GM19467 (cell line): ENCODE measurements at regions not wholly inside any gene's neighbourhood (a gene's known extent, or its start where the extent isn't known, plus 50 kb on each side); places are given as distances from the start of the nearest gene placed in this dataset.
"Not testable (repeated sequence)": the region's sequence is repeated elsewhere in the genome, so short reads cannot be mapped to it uniquely, and the experiment has no call there.

Experiments
- ATAC-seq: cut with Tn5 transposase; IDR thresholded peaks from one replicate; pipeline ENCODE4 v1.9.1; 2021; ENCODE audit warnings: mild to moderate bottlenecking, moderate library complexity; ENCODE audit not compliant: unreplicated experiment

- ATAC-seq, result no peak
Measured at GRCh38 chr20:56765172-56766073, 136.3 kb downstream of the TFAP2C start.

DNA sequence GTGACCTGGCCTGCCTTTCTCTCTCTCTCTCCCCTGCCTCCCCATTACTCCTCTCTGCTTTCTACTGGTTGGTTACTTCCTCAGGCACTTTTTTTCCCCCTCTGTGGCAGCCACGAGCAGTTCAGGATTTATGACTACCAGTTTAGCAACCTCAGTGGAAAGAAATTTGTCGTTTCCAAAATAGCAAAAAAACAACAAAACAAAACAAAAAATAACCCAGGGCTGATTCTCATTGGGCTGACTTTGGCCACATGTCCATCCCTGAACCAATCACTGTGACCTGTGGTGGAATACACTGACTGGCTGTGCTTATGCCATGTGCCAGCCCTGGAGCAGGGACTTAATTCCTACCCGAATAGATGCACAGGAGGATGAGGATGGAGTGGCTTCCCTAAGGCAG, 137.4 kb downstream of the TFAP2C start:
- ATAC-seq, result no peak

- ATAC-seq, result no peak
Measured at GRCh38 chr20:56769921-56770600, 141.0 kb downstream of the TFAP2C start.

DNA sequence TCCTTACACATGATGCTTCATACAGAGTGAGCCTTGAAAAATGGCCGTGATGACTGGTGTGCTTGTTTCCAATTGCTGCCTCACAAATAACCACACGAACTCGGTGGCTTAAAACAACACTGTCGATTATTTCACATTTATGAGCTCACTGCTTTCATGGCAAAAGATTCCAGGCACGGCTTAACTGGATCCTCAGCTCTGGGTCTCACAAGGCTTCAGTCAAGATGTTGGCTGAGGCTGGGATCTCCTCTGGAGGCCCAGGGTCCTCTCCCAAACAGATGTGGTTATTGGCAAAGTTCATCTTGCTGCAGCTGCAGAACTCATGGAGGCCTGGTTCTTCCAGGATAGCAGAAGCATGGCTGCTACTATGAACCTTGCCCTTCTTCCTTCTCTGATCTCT, 144.6 kb downstream of the TFAP2C start:
- ATAC-seq, result no peak

DNA sequence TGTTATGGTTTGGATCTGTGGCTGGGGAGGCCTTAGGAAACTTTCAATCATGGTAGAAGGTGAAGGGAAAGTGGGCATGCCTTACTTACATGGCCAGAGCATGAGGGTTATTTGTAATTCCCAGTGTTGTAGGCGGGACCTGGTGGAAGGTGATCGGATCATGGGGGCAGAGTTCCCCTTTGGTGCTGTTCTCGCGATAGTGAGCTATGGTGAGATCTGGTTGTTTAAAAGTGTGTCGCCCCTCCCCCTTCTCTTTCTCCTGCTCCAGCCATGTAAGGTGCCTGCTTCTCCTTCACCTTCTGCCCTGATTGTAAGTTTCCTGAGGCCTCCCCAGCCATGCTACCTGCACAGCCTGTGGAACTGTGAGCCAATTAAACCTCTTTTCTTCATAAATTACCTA, 145.8 kb downstream of the TFAP2C start:
- no peak for ATAC-seq

- ATAC-seq, result no peak
Measured at GRCh38 chr20:56776345-56776744, 147.2 kb downstream of the TFAP2C start.

DNA sequence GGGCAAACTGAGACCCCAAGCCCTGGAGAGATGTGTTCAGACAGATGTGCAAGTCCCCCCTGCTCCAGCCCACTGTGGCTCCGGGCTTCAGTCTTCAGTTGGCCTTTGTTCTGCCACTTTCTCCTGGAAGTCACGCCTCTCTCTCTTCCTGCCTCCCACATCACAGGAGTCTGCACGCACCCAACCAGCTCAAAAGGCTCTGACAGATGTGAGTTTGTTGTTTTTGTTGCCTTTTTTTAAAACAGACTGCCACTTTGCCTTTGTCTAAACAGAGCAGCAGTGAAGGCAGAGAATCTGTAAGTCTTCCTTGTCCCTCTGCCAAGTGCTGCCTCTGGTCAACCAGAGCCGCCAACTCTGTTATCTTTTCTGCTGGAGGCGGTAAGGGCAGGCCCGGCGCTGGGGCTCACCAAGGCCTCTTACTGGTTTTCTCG, 149.7 kb downstream of the TFAP2C start:
- no peak for ATAC-seq

GRCh38 chr20:56779452-56780143, 150.5 kb downstream of the TFAP2C start:
- ATAC-seq, result no peak

- no peak for ATAC-seq
Measured at GRCh38 chr20:56780266-56780665, 151.2 kb downstream of the TFAP2C start.

DNA sequence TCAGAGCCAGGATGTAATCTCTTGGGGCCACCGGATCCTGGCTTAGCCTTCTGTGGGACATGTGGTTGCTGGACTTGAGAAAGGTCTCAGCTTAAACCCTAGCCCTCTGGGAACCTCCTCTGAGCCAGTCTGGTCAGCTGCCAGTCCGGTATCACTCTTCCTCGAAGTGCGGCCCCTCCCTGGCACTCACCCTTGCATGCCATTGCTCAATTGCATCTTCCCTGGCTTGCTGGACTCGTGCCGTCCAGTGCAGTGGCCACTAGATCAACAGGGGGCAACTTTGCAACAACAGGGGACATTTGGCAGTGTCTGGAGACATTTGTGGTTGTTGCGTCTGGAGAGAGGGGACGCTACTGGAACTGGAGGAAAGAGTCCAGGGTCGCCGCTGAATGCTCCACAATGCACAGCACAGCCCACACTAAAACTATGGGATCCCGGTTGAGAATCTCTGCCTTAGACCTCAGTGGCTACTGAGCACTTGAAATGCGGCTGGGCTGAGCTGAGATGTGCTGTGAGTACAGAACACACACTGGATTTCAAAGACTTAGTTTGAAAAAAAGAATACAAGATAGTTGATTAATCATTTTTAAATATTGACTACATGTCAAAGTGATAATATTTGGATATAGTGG, 152.1 kb downstream of the TFAP2C start:
- ATAC-seq, result no peak

GRCh38 chr20:56781987-56782560, 153.0 kb downstream of the TFAP2C start:
- ATAC-seq, result not testable (repeated sequence)

GRCh38 chr20:56782814-56783213, 153.7 kb downstream of the TFAP2C start:
- ATAC-seq, result not testable (repeated sequence)

DNA sequence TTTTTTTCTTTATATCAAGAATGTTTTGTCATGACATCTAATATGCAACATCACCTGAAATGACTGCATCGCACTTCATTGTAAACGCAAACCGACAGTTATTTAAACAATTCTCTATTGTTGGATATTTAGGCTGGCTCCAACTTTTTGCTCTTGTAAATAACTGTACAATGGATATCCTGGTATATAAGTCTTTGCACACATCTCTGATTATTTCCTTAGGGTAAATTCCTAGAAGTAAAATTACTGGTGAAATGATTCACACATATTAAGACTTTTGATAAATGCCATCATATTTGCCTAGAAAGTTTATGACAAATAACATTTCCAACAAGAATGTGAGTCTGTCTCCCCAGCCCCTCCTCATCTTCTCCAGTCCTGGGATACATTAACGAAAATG, 154.7 kb downstream of the TFAP2C start:
- ATAC-seq, result no peak

- ATAC-seq, result no peak
Measured at GRCh38 chr20:56786503-56786902, 157.4 kb downstream of the TFAP2C start.

GRCh38 chr20:56788041-56788670, 159.1 kb downstream of the TFAP2C start:
- ATAC-seq, result no peak

DNA sequence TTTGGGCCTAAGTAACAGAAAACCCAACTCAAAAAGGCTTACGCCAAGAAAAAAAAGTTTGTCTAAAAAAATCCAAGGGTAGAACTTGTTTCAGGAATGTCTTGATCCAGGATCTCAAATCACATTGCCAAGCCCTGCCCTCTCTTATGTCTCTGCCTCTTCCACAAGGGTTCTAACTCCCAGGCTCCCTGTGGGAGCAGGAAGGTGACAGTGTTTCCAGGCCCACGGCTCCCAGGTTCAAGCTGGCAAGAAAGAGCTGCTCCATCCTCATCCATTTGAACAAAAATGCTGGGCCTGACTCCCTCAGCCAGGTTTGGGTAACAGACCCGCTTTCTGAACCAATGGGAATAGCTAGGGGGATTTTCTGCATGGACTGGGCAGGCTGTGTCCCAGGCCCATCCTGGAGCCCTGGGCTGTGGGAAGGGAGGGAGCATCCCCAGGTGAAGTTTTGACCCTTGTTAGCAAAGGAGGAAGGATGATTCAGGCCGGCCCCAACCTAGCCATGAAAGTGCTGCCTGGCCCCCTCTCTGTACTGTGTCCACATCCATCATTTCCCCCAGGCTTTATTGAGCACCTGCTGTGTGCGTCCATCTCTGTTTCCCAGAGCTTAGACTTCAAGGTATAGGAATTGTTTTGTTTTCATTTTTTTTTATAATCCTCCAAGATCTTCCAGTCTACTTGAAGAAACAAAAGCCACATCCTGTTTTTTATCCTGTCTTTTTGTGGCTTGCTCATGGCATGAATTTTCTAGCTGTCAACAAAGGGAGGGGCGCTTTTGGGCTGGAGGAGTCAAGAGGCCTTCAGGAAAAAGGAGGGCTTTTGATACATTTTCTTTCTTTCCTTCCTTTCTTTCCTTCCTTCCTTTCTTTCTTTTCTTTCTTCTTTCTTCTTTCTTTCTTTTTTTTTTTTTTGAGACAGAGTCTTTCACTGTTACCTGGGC, 159.8 kb downstream of the TFAP2C start:
- ATAC-seq, result no peak

DNA sequence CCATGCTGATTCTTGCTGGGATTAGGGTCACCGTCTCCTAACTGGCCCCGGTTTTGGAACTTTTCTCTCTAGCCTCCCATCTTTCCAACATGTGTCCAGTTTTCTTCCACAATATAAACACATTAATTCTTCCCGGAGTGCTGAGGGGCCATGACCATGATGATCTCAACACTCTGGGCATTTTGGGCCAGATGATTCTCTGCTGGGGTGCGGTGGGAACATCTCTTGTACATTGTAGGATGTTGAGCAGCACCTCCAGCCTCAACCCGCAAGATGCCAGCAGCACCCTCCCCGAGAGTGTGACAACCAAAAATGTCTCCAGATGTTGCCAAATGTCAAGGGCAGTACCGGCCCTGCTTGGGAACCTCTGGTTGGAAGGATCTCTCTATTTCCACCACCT, 164.8 kb downstream of the TFAP2C start:
- no peak for ATAC-seq

GRCh38 chr20:56795492-56795891, 166.4 kb downstream of the TFAP2C start:
- ATAC-seq, result no peak

DNA sequence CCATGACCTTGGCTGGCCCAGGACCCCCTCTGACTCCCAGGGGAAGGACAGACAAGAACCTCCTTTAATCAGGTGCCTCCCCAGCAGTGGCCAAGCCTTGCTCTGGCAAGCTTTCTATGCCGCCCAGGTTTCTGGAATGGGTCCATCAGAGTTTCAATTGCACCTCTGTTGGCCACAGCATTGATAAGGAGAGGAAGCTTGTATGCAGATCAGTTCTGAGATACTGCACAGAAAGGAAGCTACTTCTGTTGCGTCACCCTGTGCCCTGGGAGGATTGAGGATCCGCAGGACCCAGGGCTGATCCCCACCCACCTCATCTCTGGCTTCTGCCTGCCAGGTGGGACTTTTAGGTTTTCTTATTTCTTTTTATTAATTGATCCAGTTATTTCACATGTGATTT, 167.2 kb downstream of the TFAP2C start:
- no peak for ATAC-seq
